Gastrocnemius medialis (tissue), 4 donors: ENCODE measurements at regions not wholly inside any gene's neighbourhood (a gene's known extent, or its start where the extent isn't known, plus 50 kb on each side); places are given as distances from the start of the nearest gene placed in this dataset.

ENCODE experiments used
- ATAC-seq, 2 donors: fragments of 150-250 bp; one replicate each; pipeline ENCODE4 v1.9.1; 2016
- DNase-seq, 2 donors: peaks; one replicate each; pipeline ENCODE4 v3.0.0-alpha.2; 2019
- H3K27ac ChIP-seq, 4 donors: fragments of 200-600 bp; sonication (generic); 1 replicate in 1 of 4; 2 replicates in 3 of 4; pipeline ENCODE4 v1.5.1; 2016 to 2018; ENCODE audit warnings: mild to moderate bottlenecking in 2 of 4, moderate library complexity in 1 of 4
- H3K27me3 ChIP-seq, 3 donors: fragments of 200-600 bp; sonication (generic) in 2 of 3; 1 replicate in 1 of 3; 2 replicates in 2 of 3; pipeline versions ENCODE4 v1.5.1 to v1.6.0; 2016 to 2019; ENCODE audit warnings: mild to moderate bottlenecking in 1 of 3, moderate library complexity in 1 of 3
- H3K36me3 ChIP-seq, 2 donors: fragments of 200-600 bp; sonication (generic) in 1 of 2; one replicate each; pipeline ENCODE4 v1.5.1; 2017 to 2018
- H3K4me1 ChIP-seq, 2 donors: fragments of 200-600 bp; sonication (generic) in 1 of 2; one replicate each; pipeline ENCODE4 v1.5.1; 2016 to 2017; ENCODE audit warnings: mild to moderate bottlenecking in 2 of 2
- H3K4me3 ChIP-seq, 4 donors: fragments of 200-600 bp; sonication (generic) in 3 of 4; 1 replicate in 1 of 4; 2 replicates in 3 of 4; pipeline ENCODE4 v1.5.1; 2016 to 2019; ENCODE audit warnings: mild to moderate bottlenecking in 2 of 4
- H3K9me3 ChIP-seq, 3 donors: fragments of 200-600 bp; sonication (generic) in 2 of 3; 1 replicate in 1 of 3; 2 replicates in 2 of 3; pipeline ENCODE4 v1.5.1; 2016 to 2019
- POLR2A ChIP-seq, 2 donors: fragments of 450-650 bp; IDR thresholded peaks; one replicate each; pipeline ENCODE4 v1.6.1; 2017; ENCODE audit warnings: antibody characterized with exemption in 2 of 2, mild to moderate bottlenecking in 2 of 2, moderate library complexity in 2 of 2
- in situ Hi-C, 4 donors: fragments of 200-750 bp; cut with MboI; loops; one replicate each; pipeline versions ENCODE4 v1.15.0 to v1.8.0; 2017; ENCODE audit warnings: low sequenced_read_pairs in 4 of 4
- intact Hi-C: fragments of 100-400 bp; cut with DNase I; formaldehyde crosslinking; loops from one replicate; pipeline ENCODE4 v1.15.1; 2023; ENCODE audit warnings: low total_unique reads
- TF ChIP-seq, protein P1 (sequence below), 5 experiments: fragments of 450-650 bp in 3 of 5; fragments of 200-600 bp in 2 of 5; sonication (generic) in 2 of 5; IDR thresholded peaks in 4 of 5; conservative IDR thresholded peaks in 1 of 5; 1 replicate in 4 of 5; 2 replicates in 1 of 5; pipeline ENCODE4 v1.5.1; 2016 to 2019; ENCODE audit warnings: antibody characterized with exemption in 5 of 5, mild to moderate bottlenecking in 3 of 5, moderate library complexity in 3 of 5

DNA sequence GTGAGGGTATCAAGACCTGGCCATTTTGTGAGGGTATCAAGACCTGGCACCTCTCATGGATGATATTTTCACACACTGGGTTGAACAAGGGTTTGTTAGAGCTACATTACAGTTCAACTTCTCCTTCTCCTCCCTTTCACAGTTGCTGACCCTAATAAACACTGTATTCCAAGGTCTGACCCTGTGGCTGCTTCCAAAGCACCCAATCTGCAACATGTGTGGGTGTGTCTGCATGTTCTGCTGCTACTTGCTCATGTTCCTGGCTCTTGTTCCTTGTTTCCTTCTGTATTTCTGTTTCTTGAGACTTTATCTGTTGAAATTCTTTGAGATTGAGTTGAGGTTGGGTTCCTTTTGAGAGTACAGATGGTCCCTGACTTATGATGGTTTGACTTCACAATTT lies 162.1 kb upstream of the GMDS start:
- Histone ChIP-seq H3K9me3 (no peaks in the 10 kb centered on the region), H3K4me1 (no peaks in the 10 kb centered on the region), H3K4me3 (no peak overlapping the region), H3K27me3 (no peaks in the 10 kb centered on the region), H3K36me3 (no peaks in the 10 kb centered on the region), H3K27ac (no peak overlapping the region)
- ATAC-seq (no peak), DNase-seq (no peak)
- in situ Hi-C loops (no loop called here), intact Hi-C loops (no loop called here)
- TF ChIP-seq, protein P1, sequence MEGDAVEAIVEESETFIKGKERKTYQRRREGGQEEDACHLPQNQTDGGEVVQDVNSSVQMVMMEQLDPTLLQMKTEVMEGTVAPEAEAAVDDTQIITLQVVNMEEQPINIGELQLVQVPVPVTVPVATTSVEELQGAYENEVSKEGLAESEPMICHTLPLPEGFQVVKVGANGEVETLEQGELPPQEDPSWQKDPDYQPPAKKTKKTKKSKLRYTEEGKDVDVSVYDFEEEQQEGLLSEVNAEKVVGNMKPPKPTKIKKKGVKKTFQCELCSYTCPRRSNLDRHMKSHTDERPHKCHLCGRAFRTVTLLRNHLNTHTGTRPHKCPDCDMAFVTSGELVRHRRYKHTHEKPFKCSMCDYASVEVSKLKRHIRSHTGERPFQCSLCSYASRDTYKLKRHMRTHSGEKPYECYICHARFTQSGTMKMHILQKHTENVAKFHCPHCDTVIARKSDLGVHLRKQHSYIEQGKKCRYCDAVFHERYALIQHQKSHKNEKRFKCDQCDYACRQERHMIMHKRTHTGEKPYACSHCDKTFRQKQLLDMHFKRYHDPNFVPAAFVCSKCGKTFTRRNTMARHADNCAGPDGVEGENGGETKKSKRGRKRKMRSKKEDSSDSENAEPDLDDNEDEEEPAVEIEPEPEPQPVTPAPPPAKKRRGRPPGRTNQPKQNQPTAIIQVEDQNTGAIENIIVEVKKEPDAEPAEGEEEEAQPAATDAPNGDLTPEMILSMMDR (IDR thresholded peaks at IDR 0.05 in 4 of 5, conservative IDR thresholded peaks at IDR 0.05 in 1 of 5) = no peak
- TF ChIP-seq POLR2A (IDR thresholded peaks at IDR 0.05) = no peak

- no peaks in the 10 kb centered on the region for H3K4me1 ChIP-seq
- in situ Hi-C loops = no loop called here
- no peak overlapping the region for H3K4me3 ChIP-seq
- no peaks in the 10 kb centered on the region for H3K27me3 ChIP-seq
- intact Hi-C loops = no loop called here
- DNase-seq (no peak), ATAC-seq (no peak)
- H3K27ac ChIP-seq = no peak overlapping the region
- TF ChIP-seq, protein P1 (IDR thresholded peaks at IDR 0.05 in 4 of 5, conservative IDR thresholded peaks at IDR 0.05 in 1 of 5) = no peak
- no peak for TF ChIP-seq POLR2A (IDR thresholded peaks at IDR 0.05)
- peaks cover 0 to 5% of the 10 kb centered on the region in 2 donors for H3K36me3 ChIP-seq
- no peaks in the 10 kb centered on the region for H3K9me3 ChIP-seq
Measured at GRCh38 chr6:2404211-2404929, 159.0 kb upstream of the GMDS start.

DNA sequence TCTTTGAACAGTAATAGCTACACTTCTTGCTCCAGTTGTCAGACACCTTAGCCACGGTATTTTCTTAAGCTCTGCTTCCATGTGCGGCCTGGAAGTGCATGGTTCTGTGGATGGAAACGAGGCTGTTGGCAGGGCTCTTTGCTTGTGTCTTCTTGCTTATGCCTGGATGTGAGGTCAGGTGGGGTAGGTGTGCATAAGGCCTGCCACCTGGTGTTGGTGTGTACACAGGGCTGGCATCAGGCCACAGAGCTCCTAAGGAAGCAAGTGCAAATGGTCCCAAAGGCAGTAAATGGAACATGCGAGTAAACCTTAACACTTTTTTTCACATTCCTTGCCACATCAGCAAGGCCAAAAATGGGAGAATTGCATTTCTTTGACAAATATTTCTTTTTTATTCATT lies 158.1 kb upstream of the GMDS start:
- H3K4me1 ChIP-seq = no peaks in the 10 kb centered on the region
- no peaks in the 10 kb centered on the region for H3K9me3 ChIP-seq
- DNase-seq (no peak), ATAC-seq (no peak)
- peaks cover 0 to 13% of the 10 kb centered on the region in 2 donors for H3K36me3 ChIP-seq
- no peaks in the 10 kb centered on the region for H3K27me3 ChIP-seq
- no peak overlapping the region for H3K4me3 ChIP-seq
- TF ChIP-seq POLR2A (IDR thresholded peaks at IDR 0.05) = no peak
- TF ChIP-seq, protein P1 (IDR thresholded peaks at IDR 0.05 in 4 of 5, conservative IDR thresholded peaks at IDR 0.05 in 1 of 5) = no peak
- in situ Hi-C loops (no loop called here), intact Hi-C loops (no loop called here)
- no peak overlapping the region for H3K27ac ChIP-seq

DNA sequence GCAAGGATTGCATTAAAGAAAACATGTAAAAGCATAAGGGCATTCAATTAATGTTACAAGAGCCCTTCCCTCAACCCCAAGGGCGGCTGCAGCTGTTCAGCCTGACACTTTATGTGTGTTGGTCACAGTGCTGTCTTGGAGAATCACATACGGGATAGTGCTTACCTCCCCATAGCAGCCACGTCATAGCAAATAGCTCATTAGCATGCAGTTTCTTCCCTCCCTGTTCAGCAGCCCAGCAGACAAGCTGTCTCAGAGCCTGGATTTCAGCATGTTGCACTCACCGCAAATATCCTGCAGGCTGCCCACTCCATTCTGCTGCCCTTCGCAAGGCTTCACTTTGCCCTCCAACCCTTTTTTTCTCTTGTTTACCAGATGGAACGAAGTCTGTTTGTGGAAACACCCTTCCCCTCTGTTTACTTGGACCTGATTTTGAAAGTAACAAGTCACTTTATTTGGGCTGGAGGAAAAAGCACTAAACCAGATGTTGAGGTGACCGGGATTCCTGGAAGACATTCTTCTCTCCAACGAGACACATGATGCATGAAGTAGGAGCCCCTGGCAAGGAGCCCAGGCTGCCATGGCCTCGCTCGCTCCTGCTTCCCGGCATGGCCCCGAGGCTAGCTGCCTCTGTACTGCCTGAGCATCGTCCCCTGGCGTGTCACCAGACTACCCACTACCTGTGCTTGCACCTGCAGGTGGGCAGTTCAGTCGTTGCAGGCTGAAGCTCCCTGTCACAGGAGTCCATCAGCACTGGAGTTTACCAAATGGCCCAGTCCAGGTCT lies 151.6 kb upstream of the GMDS start:
- no peak for ATAC-seq
- intact Hi-C loops = no loop called here
- Histone ChIP-seq H3K36me3 (peaks cover 0 to 13% of the 10 kb centered on the region in 2 donors), H3K27ac (no peak overlapping the region), H3K27me3 (no peaks in the 10 kb centered on the region), H3K9me3 (no peaks in the 10 kb centered on the region), H3K4me1 (no peaks in the 10 kb centered on the region), H3K4me3 (no peak overlapping the region)
- DNase-seq = no peak
- in situ Hi-C loops = no loop called here
- TF ChIP-seq, protein P1 (IDR thresholded peaks at IDR 0.05 in 4 of 5, conservative IDR thresholded peaks at IDR 0.05 in 1 of 5) = no peak
- no peak for TF ChIP-seq POLR2A (IDR thresholded peaks at IDR 0.05)
